GM18507 (cell line): ENCODE measurements at regions not wholly inside any gene's neighbourhood (a gene's known extent, or its start where the extent isn't known, plus 50 kb on each side); places are given as distances from the start of the nearest gene placed in this dataset.
"Not testable (repeated sequence)": the region's sequence is repeated elsewhere in the genome, so short reads cannot be mapped to it uniquely, and the experiment has no call there.

ENCODE experiments used
- DNase-seq: peaks from one replicate; pipeline ENCODE4 v3.0.0; 2011; ENCODE audit warnings: low read depth; ENCODE audit not compliant: insufficient read length; ENCODE audit errors: extremely low spot score
- FAIRE-seq: peaks from 2 replicates; lab custom pipeline; 2011; peaks lifted over from hg19 to GRCh38; lab: Jason Lieb, UNC

GRCh38 chr5:163281512-163281911 lies 155.9 kb upstream of the CCNG1 start:
- FAIRE-seq (no peak), DNase-seq (no peak)

DNA sequence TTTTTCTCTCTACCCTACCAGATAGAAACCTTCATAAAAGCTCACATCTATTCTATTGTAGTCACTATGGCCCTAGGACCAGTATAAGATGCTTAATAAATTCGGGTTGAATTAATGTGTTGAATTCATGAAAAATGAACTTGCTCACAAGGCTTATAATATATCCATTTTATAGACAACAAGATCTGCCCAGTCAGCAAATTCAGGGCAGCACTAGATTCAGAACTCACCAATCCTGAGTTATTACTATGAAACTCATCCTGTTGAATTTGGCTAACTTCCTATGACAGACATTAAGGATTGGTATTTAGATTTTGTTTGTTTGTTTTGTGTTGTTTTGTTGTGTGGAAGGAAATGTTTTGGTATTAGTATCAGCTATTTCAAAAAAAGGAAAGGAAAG lies 143.6 kb upstream of the CCNG1 start:
- DNase-seq (no peak), FAIRE-seq (no peak)

- FAIRE-seq (no peak), DNase-seq (no peak)
Observed at GRCh38 chr5:163303718-163304117, 133.7 kb upstream of the CCNG1 start.

GRCh38 chr5:163305655-163306054 lies 131.7 kb upstream of the CCNG1 start:
- no peak for FAIRE-seq

GRCh38 chr5:163306421-163306820 lies 131.0 kb upstream of the CCNG1 start:
- FAIRE-seq (no peak), DNase-seq (no peak)

More at GRCh38 chr5:163305655-163306054, 131.7 kb upstream of the CCNG1 start:
- no peak for DNase-seq

DNA sequence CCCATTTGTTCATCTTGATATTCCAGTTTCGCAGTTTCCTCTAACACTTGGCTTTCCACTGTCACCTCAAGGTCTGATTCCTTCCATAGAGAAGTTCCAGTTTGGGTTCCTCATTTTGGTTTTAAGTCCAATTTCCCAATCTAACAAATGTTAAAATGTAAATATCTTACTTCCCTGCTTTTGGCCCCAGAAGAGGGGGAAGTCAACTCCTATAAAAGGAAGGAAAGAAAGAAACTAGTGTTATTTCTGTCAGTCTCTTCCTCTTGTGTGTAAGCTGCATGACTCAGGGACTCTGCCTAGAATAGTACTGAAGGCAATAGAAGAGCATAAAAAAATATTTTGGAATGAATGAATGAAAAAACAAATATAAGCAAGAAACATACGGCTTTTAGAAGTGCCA lies 127.5 kb upstream of the CCNG1 start:
- DNase-seq (no peak), FAIRE-seq (no peak)

- no peak for FAIRE-seq
- DNase-seq: no peak
Observed at GRCh38 chr5:163310997-163311396, 126.4 kb upstream of the CCNG1 start.

DNA sequence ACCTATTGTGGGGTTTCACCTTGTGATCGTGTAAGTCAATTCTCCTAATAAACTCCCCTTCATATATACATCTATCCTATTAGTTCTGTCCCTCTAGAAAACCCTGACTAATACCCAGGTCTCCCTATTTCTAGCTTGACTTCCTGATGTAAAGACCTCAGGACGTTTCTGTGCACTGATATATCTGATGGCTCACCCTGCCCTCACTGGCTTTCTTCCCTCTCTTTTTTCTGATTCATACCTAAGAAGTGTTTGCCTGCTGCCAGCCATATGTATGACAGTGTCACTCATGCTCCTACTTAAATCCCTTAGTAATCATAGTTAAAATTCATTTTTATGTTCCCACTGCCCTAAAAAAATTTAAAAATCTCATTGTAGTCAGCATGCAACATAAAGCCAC lies 124.8 kb upstream of the CCNG1 start:
- FAIRE-seq: no peak
- no peak for DNase-seq

DNA sequence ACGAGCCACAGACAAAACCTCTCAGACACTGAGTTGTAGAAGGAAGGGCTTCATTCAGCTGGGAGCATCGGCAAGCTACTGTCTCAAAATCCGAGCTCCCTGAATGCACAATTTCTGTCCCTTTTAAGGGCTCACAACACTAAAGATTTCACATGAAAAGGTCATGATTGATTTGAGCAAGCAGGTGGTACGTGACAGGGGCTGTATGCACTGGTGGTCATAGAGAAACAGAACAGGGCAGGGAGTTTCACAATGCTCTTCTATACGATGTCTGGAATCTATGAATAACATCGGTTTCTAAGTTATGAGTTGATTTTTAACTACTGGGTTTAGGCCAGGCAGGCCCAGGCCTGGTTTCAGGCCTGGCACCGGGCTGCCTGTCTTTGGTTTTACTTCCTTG lies 124.3 kb upstream of the CCNG1 start:
- DNase-seq, FAIRE-seq: not testable (repeated sequence)

- FAIRE-seq: not testable (repeated sequence)
Observed at GRCh38 chr5:163316374-163316773, 121.0 kb upstream of the CCNG1 start.

GRCh38 chr5:163318707-163319106 lies 118.7 kb upstream of the CCNG1 start:
- FAIRE-seq (no peak), DNase-seq (no peak)

More at GRCh38 chr5:163316374-163316773, 121.0 kb upstream of the CCNG1 start:
- DNase-seq: not testable (repeated sequence)

- FAIRE-seq: no peak
- no peak for DNase-seq
Observed at GRCh38 chr5:163321511-163321910, 115.9 kb upstream of the CCNG1 start.

DNA sequence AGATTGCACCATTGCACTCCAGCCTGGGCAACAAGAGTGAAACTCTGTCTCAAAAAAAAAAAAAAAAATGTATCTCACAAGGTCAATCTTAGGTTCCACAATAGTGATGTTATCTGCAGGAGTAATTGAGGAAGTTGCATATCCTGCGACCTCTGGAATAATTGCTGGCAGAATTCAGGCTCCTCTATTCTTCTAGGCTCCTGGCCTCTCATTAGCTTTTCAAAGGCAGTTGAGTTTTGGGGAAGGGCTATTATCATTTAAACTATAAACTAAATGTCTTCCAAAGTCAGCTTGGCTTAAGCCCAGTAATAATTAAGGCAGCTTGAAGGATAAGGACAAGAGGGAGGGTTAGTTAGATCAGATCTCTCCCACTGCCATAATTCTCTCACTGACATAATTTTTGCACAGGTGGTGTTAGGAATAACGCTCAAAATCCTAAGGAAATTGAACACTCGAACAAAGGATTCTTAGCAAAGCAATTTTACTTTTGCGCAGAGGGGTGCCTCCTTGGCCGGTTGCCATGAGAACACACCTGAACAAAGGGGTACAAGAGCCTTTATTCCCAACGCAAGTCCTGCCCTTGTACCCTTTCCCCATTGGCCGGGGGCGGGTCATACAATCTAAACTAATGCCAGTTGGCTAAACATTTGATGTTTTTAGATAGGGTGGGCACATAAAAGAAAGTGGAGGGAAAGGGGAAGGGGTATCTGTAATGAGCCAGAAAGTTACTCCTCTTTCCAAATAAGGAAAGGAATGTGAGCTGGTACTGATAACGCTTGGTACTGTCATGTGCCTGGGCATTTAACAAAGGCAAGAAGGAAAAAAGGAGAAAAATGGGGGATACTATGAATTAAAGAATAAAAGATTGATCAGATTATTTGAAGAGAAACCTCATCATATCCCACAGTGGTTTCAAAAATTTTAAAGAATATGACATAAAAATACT lies 106.4 kb upstream of the CCNG1 start:
- DNase-seq (no peak), FAIRE-seq (no peak)

DNA sequence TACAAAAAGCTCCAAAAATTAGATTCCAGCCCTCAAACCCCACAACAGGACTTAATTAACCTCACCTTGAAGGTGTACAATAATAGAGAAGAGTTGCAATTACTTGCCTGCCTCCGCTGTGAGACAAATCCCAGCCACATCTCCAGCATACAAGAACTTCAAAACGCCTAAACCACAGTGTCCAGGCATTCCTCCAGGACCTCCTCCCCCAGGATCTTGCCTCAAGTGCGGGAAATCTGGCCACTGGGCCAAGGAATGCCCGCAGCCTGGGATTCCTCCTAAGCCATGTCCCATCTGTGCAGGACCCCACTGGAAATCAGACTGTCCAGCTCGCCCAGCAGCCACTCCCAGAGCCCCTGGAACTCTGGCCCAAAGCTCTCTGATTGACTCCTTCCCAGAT lies 101.3 kb upstream of the CCNG1 start:
- DNase-seq, FAIRE-seq: not testable (repeated sequence)

GRCh38 chr5:163339148-163339547 lies 98.2 kb upstream of the CCNG1 start:
- DNase-seq: no peak
- FAIRE-seq: no peak

DNA sequence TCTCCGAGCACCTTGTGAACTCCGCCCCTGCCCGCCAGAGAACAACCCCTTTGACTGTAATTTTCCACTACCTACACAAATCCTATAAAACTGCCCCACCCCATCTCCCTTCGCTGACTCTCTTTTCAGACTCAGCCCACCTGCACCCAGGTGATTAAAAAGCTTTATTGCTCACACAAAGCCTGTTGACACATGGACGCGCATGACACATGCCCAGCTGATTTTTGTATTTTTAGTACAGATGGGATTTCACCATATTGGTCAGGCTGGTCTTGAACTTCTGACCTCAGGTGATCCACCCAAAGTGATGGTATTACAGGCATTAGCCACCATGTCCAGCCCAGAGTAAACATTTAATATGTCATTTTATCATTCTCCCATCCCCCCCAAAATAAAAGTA lies 97.0 kb upstream of the CCNG1 start:
- FAIRE-seq, DNase-seq: not testable (repeated sequence)

- no peak for FAIRE-seq
- DNase-seq: no peak
Observed at GRCh38 chr5:163342306-163342705, 95.1 kb upstream of the CCNG1 start.

DNA sequence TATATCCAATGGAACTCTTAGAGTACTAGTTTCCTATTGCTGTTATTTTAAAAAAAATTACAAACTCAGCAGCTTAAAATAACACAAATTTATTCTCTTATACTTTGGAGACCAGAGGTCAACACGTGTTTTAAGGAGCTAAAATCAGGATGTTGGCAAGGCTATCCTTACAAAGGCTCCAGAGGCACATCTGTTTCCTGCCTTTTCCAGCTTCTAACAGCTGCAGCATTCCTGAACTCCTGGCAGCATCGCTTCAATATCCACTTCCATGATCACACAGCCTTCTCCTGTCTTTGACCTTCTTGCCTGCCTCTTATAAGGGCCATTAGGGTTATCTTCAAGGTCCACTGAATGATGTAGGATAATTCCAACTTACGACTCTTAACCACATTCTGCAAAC lies 92.2 kb upstream of the CCNG1 start:
- no peak for DNase-seq
- no peak for FAIRE-seq

- peak; percentile 25 for DNase-seq
- peak; percentile 65 for FAIRE-seq
Observed at GRCh38 chr5:163347671-163348070, 89.7 kb upstream of the CCNG1 start.

- no peak for DNase-seq
- no peak for FAIRE-seq
Observed at GRCh38 chr5:163350083-163350482, 87.3 kb upstream of the CCNG1 start.

DNA sequence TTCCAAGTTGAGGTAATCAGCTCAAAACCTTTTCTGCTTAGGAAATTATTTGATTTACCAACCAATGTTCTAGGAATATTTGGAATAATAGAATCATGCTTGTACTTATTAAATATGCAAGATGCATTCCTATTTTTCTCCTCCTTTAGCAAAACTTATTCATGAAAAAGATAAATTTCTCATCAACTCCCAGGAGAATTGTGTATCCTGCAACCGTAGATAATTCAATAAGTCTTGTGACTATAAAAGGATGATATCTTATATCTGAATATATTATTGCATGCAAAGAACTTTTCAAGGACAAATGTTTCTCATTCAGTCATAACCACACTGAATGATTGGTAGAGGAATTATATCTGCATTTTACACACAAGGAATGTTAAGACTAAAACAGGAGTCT lies 84.9 kb upstream of the CCNG1 start:
- DNase-seq (no peak), FAIRE-seq (no peak)
